Retinal pigment epithelial cell (primary cell): ENCODE measurements at regions not wholly inside any gene's neighbourhood (a gene's known extent, or its start where the extent isn't known, plus 50 kb on each side); places are given as distances from the start of the nearest gene placed in this dataset.

Source experiments
- DNase-seq: peaks from one replicate; pipeline ENCODE4 v3.0.0-alpha.2; 2010; ENCODE audit warnings: low read depth
- H3K4me3 ChIP-seq: 2 replicates; pipeline ENCODE4 v1.5.1; 2011; ENCODE audit warnings: mild to moderate bottlenecking, low read length, control low read depth, moderate library complexity
- CTCF ChIP-seq: conservative IDR thresholded peaks from 2 replicates; pipeline ENCODE4 v1.5.1; 2011; ENCODE audit warnings: low read depth, low read length, control low read depth, inconsistent platforms

- no peak for DNase-seq
- no peak for TF ChIP-seq CTCF
- no peak overlapping the region for H3K4me3 ChIP-seq
These were observed 182.6 kb upstream of the RNF32 start for GRCh38 chr7:156458011-156458410.

GRCh38 chr7:156456503-156457115, 184.0 kb upstream of the RNF32 start:
- TF ChIP-seq CTCF = no peak
- H3K4me3 ChIP-seq = no peak overlapping the region
- no peak for DNase-seq

- TF ChIP-seq CTCF = no peak
- DNase-seq = no peak
- no peak overlapping the region for H3K4me3 ChIP-seq
These were observed 184.5 kb upstream of the RNF32 start for GRCh38 chr7:156456032-156456431.

- no peak for DNase-seq
- TF ChIP-seq CTCF = no peak
- no peak overlapping the region for H3K4me3 ChIP-seq
These were observed 190.1 kb upstream of the RNF32 start for GRCh38 chr7:156450473-156450872.

GRCh38 chr7:156448918-156449317, 191.7 kb upstream of the RNF32 start:
- no peak for TF ChIP-seq CTCF
- H3K4me3 ChIP-seq = no peak overlapping the region

GRCh38 chr7:156446990-156447389, 193.6 kb upstream of the RNF32 start:
- no peak for DNase-seq
- TF ChIP-seq CTCF = no peak

More at GRCh38 chr7:156448918-156449317, 191.7 kb upstream of the RNF32 start:
- DNase-seq = no peak

GRCh38 chr7:156445997-156446761, 194.4 kb upstream of the RNF32 start:
- H3K4me3 ChIP-seq = no peak overlapping the region
- TF ChIP-seq CTCF = no peak
- no peak for DNase-seq

More at GRCh38 chr7:156446990-156447389, 193.6 kb upstream of the RNF32 start:
- H3K4me3 ChIP-seq = no peak overlapping the region
